ENCODE measurements at regions not wholly inside any gene's neighbourhood (a gene's known extent, or its start where the extent isn't known, plus 50 kb on each side); places are given as distances from the start of the nearest gene placed in this dataset.
"Not testable (repeated sequence)": the region's sequence is repeated elsewhere in the genome, so short reads cannot be mapped to it uniquely, and the experiment has no call there.

GRCh38 chr21:18148401-18148800 is 96.2 kb upstream of the CHODL start:
- DNase-seq (ENCODE audit: extremely low spot score): no peak
- Histone ChIP-seq H3K4me1 (ENCODE audit: insufficient read depth) (no peaks in the 10 kb centered on the region), H3K36me3 (ENCODE audit: insufficient read depth) (no peaks in the 10 kb centered on the region), H3K27ac (ENCODE audit: low read depth) (no peak overlapping the region), H3K4me3 (ENCODE audit: low read depth, low read length) (no peak overlapping the region)

DNA sequence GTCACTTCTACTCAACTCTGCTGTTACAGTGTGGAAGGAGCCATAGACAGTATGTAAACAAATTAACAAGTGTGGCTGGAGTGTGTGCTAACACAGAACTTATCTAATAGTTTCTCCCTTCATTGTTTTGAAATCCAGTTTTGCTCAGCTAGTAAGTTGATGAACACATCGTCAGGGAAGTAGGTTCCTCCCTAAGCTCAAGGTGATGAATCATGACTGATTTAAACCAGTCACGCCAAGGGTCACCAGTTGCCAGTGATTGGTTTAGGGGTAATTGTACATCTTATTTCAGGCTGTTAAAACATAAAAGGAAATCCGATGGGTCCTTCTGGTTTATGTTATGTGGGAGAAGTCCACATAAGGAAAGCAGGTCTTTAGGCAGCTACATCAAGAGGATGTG is 97.0 kb upstream of the CHODL start:
- 49% methylated on average over 3 of the region's 3 CpGs for WGBS
- no peak overlapping the region for H3K4me3 ChIP-seq (ENCODE audit: low read depth, low read length)
- H3K4me1 ChIP-seq (ENCODE audit: insufficient read depth): no peaks in the 10 kb centered on the region
- no peak overlapping the region for H3K27ac ChIP-seq (ENCODE audit: low read depth)
- DNase-seq (ENCODE audit: extremely low spot score): no peak
- H3K36me3 ChIP-seq (ENCODE audit: insufficient read depth): no peaks in the 10 kb centered on the region

DNA sequence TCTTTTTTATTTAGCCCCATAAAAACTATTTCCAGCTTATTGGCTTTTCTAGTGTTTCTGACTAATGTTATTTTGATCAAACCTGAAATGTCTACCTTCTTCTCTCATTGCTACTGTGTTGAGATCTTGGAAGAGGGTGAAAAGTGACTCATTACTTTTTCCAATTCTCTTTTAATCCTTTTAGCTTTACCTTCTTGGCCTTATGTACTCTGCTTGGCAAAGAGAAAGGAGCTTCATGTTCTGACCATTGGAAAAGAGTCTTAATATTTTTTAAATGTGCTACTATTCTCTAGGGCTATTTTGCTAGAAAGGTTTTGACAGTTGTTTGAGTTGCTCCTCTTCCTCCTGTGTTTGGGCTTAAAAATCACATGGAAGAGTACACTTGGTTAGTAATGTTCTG is 97.8 kb upstream of the CHODL start:
- H3K4me1 ChIP-seq (ENCODE audit: insufficient read depth): no peaks in the 10 kb centered on the region
- no peak for DNase-seq (ENCODE audit: extremely low spot score)

GRCh38 chr21:18144339-18144738 is 100.3 kb upstream of the CHODL start:
- H3K36me3 ChIP-seq (ENCODE audit: insufficient read depth): no peaks in the 10 kb centered on the region
- H3K4me3 ChIP-seq (ENCODE audit: low read depth, low read length): no peak overlapping the region
- DNase-seq (ENCODE audit: extremely low spot score): no peak
- no peaks in the 10 kb centered on the region for H3K4me1 ChIP-seq (ENCODE audit: insufficient read depth)
- no peak overlapping the region for H3K27ac ChIP-seq (ENCODE audit: low read depth)
- 81% methylated on average over 3 of the region's 3 CpGs for WGBS

More for the DNA sequence above, 97.8 kb upstream of the CHODL start:
- Histone ChIP-seq H3K27ac (ENCODE audit: low read depth) (no peak overlapping the region), H3K4me3 (ENCODE audit: low read depth, low read length) (no peak overlapping the region), H3K36me3 (ENCODE audit: insufficient read depth) (no peaks in the 10 kb centered on the region)

- Histone ChIP-seq H3K36me3 (ENCODE audit: insufficient read depth) (no peaks in the 10 kb centered on the region), H3K4me1 (ENCODE audit: insufficient read depth) (no peaks in the 10 kb centered on the region), H3K27ac (ENCODE audit: low read depth) (no peak overlapping the region), H3K4me3 (ENCODE audit: low read depth, low read length) (no peak overlapping the region)
- DNase-seq (ENCODE audit: extremely low spot score): no peak
These were observed 102.0 kb upstream of the CHODL start for GRCh38 chr21:18142655-18143054.

GRCh38 chr21:18138507-18138906 is 106.1 kb upstream of the CHODL start:
- DNase-seq (ENCODE audit: extremely low spot score): no peak
- Histone ChIP-seq H3K27ac (ENCODE audit: low read depth) (no peak overlapping the region), H3K4me1 (ENCODE audit: insufficient read depth) (no peaks in the 10 kb centered on the region), H3K36me3 (ENCODE audit: insufficient read depth) (no peaks in the 10 kb centered on the region), H3K4me3 (ENCODE audit: low read depth, low read length) (no peak overlapping the region)
- WGBS: 25% methylated on average over 3 of the region's 3 CpGs

- H3K27ac ChIP-seq (ENCODE audit: low read depth): no peak overlapping the region
- 60% methylated on average over 1 of the region's 1 CpG for WGBS
- no peak for DNase-seq (ENCODE audit: extremely low spot score)
These were observed 115.1 kb upstream of the CHODL start for GRCh38 chr21:18129526-18129925.

DNA sequence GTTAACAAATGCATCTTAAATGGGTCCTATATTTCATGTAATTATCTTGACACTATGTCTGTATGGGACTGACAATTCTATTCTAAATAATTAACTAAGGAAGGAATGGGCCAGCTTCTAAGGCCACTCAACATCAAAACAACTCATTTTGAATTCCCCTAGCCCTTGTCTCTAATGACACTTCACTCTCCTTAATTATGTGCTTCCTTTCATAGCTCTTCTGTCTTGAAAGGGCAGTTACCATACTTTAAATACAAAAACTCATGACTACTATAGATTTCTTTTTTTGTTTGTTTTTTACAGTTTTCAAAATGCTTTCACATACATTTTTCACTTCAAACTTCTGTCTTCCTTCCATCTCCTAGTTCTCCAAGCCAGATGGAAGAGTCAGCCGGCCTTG is 126.1 kb upstream of the CHODL start:
- H3K4me1 ChIP-seq (ENCODE audit: insufficient read depth): no peaks in the 10 kb centered on the region
- no peak for DNase-seq (ENCODE audit: extremely low spot score)
- H3K4me3 ChIP-seq (ENCODE audit: low read depth, low read length): no peak overlapping the region
- H3K27ac ChIP-seq (ENCODE audit: low read depth): no peak overlapping the region
- WGBS: 68% methylated on average over 1 of the region's 1 CpG
- no peaks in the 10 kb centered on the region for H3K36me3 ChIP-seq (ENCODE audit: insufficient read depth)

More at GRCh38 chr21:18129526-18129925, 115.1 kb upstream of the CHODL start:
- Histone ChIP-seq H3K36me3 (ENCODE audit: insufficient read depth) (no peaks in the 10 kb centered on the region), H3K4me1 (ENCODE audit: insufficient read depth) (no peaks in the 10 kb centered on the region), H3K4me3 (ENCODE audit: low read depth, low read length) (no peak overlapping the region)

- H3K4me1 ChIP-seq (ENCODE audit: insufficient read depth): no peaks in the 10 kb centered on the region
- no peaks in the 10 kb centered on the region for H3K36me3 ChIP-seq (ENCODE audit: insufficient read depth)
- no peak overlapping the region for H3K27ac ChIP-seq (ENCODE audit: low read depth)
- 32% methylated on average over 1 of the region's 1 CpG for WGBS
- H3K4me3 ChIP-seq (ENCODE audit: low read depth, low read length): no peak overlapping the region
- no peak for DNase-seq (ENCODE audit: extremely low spot score)
These were observed 127.5 kb upstream of the CHODL start for GRCh38 chr21:18117176-18117575.

DNA sequence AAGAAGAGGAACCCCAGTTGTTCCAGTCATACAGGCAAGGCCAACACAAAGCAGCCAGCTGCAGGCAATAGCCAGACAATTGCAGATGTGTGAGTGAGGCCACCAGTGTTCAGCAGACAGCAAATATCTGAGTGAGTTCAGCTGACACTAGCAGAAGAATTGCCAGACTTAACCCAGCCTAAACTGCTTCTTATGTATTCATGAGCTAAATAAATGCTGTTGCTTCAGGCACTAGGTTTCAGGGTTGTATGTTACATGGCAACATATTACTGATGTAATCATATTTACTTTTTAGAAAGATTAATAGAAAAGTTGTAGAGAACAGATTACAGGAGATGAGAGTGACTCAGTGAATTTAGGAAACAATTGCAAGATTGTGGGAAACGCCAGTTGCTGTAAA is 129.8 kb upstream of the CHODL start:
- WGBS: 37% methylated on average over 1 of the region's 1 CpG
- Histone ChIP-seq H3K4me3 (ENCODE audit: low read depth, low read length) (no peak overlapping the region), H3K4me1 (ENCODE audit: insufficient read depth) (no peaks in the 10 kb centered on the region), H3K27ac (ENCODE audit: low read depth) (no peak overlapping the region), H3K36me3 (ENCODE audit: insufficient read depth) (no peaks in the 10 kb centered on the region)
- DNase-seq (ENCODE audit: extremely low spot score): no peak

GRCh38 chr21:18104802-18105201 is 139.8 kb upstream of the CHODL start:
- Histone ChIP-seq H3K4me3 (ENCODE audit: low read depth, low read length) (no peak overlapping the region), H3K27ac (ENCODE audit: low read depth) (no peak overlapping the region), H3K36me3 (ENCODE audit: insufficient read depth) (no peaks in the 10 kb centered on the region), H3K4me1 (ENCODE audit: insufficient read depth) (no peaks in the 10 kb centered on the region)
- no peak for DNase-seq (ENCODE audit: extremely low spot score)

- H3K4me1 ChIP-seq (ENCODE audit: insufficient read depth); DNase-seq (ENCODE audit: extremely low spot score); H3K27ac ChIP-seq (ENCODE audit: low read depth); H3K36me3 ChIP-seq (ENCODE audit: insufficient read depth); H3K4me3 ChIP-seq (ENCODE audit: low read depth, low read length): not testable (repeated sequence)
- WGBS: 75% methylated on average over 2 of the region's 2 CpGs
These were observed 148.2 kb upstream of the CHODL start for GRCh38 chr21:18096413-18096812.

DNA sequence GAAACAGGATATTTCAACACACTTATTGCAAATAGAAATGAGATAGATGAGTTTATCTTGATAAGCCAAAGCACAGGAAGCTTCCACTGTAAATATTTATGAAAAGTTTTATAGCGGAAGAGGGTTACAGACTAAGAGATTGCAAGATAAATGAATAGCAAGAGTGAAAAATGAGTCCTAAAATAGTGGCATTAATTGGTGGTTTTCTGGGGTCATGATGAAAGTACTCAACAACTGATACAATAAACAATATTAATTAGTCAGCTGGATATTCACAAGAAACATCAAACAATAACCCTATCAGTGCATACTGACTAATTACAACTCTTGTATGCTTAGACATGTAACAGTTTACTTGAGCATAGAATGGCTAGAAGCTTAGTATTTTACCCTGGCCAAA is 154.8 kb upstream of the CHODL start:
- no peak overlapping the region for H3K27ac ChIP-seq (ENCODE audit: low read depth)
- H3K4me1 ChIP-seq (ENCODE audit: insufficient read depth): no peaks in the 10 kb centered on the region
- no peaks in the 10 kb centered on the region for H3K36me3 ChIP-seq (ENCODE audit: insufficient read depth)
- 19% methylated on average over 1 of the region's 1 CpG for WGBS
- no peak overlapping the region for H3K4me3 ChIP-seq (ENCODE audit: low read depth, low read length)
- DNase-seq (ENCODE audit: extremely low spot score): no peak

- Histone ChIP-seq H3K36me3 (ENCODE audit: insufficient read depth) (no peaks in the 10 kb centered on the region), H3K4me3 (ENCODE audit: low read depth, low read length) (no peak overlapping the region), H3K27ac (ENCODE audit: low read depth) (no peak overlapping the region), H3K4me1 (ENCODE audit: insufficient read depth) (no peaks in the 10 kb centered on the region)
- 25% methylated on average over 4 of the region's 4 CpGs for WGBS
- no peak for DNase-seq (ENCODE audit: extremely low spot score)
These were observed 174.2 kb upstream of the CHODL start for GRCh38 chr21:18070392-18070791.

- Histone ChIP-seq H3K27ac (ENCODE audit: low read depth) (no peak overlapping the region), H3K4me3 (ENCODE audit: low read depth, low read length) (no peak overlapping the region), H3K36me3 (ENCODE audit: insufficient read depth) (no peaks in the 10 kb centered on the region), H3K4me1 (ENCODE audit: insufficient read depth) (no peaks in the 10 kb centered on the region)
- 79% methylated on average over 1 of the region's 1 CpG for WGBS
- no peak for DNase-seq (ENCODE audit: extremely low spot score)
These were observed 174.8 kb upstream of the CHODL start for GRCh38 chr21:18069875-18070274.
